ENCODE measurements at regions not wholly inside any gene's neighbourhood (a gene's known extent, or its start where the extent isn't known, plus 50 kb on each side); places are given as distances from the start of the nearest gene placed in this dataset.

GRCh38 chr15:69863446-69863845 is 234.3 kb downstream of the TLE3 start:
- H3K9ac ChIP-seq, result no peak overlapping the region
- TF ChIP-seq FOXJ3 (CRISPR knock-in tag; IDR thresholded peaks at IDR 0.05) (no peak), SMC3 (IDR thresholded peaks at IDR 0.05; ENCODE audit: low read depth, low read length) (no peak), TCF12 (IDR thresholded peaks at IDR 0.05) (no peak), PBX3 (IDR thresholded peaks at IDR 0.05) (no peak), YY1 (IDR thresholded peaks at IDR 0.05; ENCODE audit: low read depth) (no peak), MEF2A (IDR thresholded peaks at IDR 0.05; ENCODE audit: borderline replicate concordance, low read depth) (no peak), TEAD4 (IDR thresholded peaks at IDR 0.05; ENCODE audit: borderline replicate concordance, insufficient read depth) (no peak)
- no peak overlapping the region for H3K27ac ChIP-seq (ENCODE audit: low read depth in 2 of 2, low read length in 1 of 2)

GRCh38 chr15:69865369-69865768 is 232.3 kb downstream of the TLE3 start:
- 70% methylated on average over 3 of the region's 3 CpGs for WGBS (ENCODE audit: low lambda C conversion rate)
- Histone ChIP-seq H3K9me2 (no peaks in the 10 kb centered on the region), H3K27ac (ENCODE audit: low read depth in 2 of 2, low read length in 1 of 2) (no peak overlapping the region), H4K20me1 (ENCODE audit: insufficient read depth) (no peaks in the 10 kb centered on the region), H3K4me3 (ENCODE audit: low read depth in 2 of 2, low read length in 1 of 2) (no peak overlapping the region), H3K4me1 (ENCODE audit: control insufficient read depth in 1 of 2, insufficient read depth in 2 of 2, low read depth in 1 of 2, low read length in 1 of 2) (peaks cover 0 to 2% of the 10 kb centered on the region in 2 experiments; a peak in 1 of 4 replicates), H3K27me3 (ENCODE audit: insufficient read depth) (no peaks in the 10 kb centered on the region), H3K9ac (no peak overlapping the region), H3K79me2 (ENCODE audit: insufficient read depth) (no peaks in the 10 kb centered on the region), H3F3A (replicated peaks; ENCODE audit: insufficient read depth) (no peaks in the 10 kb centered on the region), H2AFZ (ENCODE audit: low read depth) (no peak overlapping the region), H3K36me3 (replicated peaks in 1 of 2; ENCODE audit: control insufficient read depth in 1 of 2, insufficient read depth in 2 of 2, low read length in 1 of 2) (no peaks in the 10 kb centered on the region), H3K4me2 (no peak overlapping the region), H3K9me3 (no peaks in the 10 kb centered on the region)
- ChIA-PET CTCF (interaction anchor here (0.6 kb wide), 1 partner anchor 253 kb away, joined by 3 read pairs; no protein-coding TSS in a partner anchor), POLR2A (no interaction called here)
- TF ChIP-seq FOSL2 (IDR thresholded peaks at IDR 0.05; ENCODE audit: borderline replicate concordance, low read depth), result no peak
- DNase-seq, result no peak

More at GRCh38 chr15:69863446-69863845, 234.3 kb downstream of the TLE3 start:
- no peaks in the 10 kb centered on the region for H3K9me3 ChIP-seq
- H3K79me2 ChIP-seq (ENCODE audit: insufficient read depth), result no peaks in the 10 kb centered on the region
- H3K4me2 ChIP-seq, result no peak overlapping the region
- no peaks in the 10 kb centered on the region for H3F3A ChIP-seq (replicated peaks; ENCODE audit: insufficient read depth)
- 50% methylated on average over 2 of the region's 2 CpGs for WGBS (ENCODE audit: low lambda C conversion rate)
- ChIA-PET CTCF (interaction anchor here (0.7 to 1.0 kb wide), 2 partner anchors 12 to 13 kb away, joined by 3 read pairs; no protein-coding TSS in a partner anchor), POLR2A (no interaction called here)
- H3K9me2 ChIP-seq, result no peaks in the 10 kb centered on the region
- no peaks in the 10 kb centered on the region for H3K36me3 ChIP-seq (replicated peaks in 1 of 2; ENCODE audit: control insufficient read depth in 1 of 2, insufficient read depth in 2 of 2, low read length in 1 of 2)
- H3K27me3 ChIP-seq (ENCODE audit: insufficient read depth), result no peaks in the 10 kb centered on the region
- no peak overlapping the region for H3K4me3 ChIP-seq (ENCODE audit: low read depth in 2 of 2, low read length in 1 of 2)
- DNase-seq, result no peak
- peaks cover 0 to 2% of the 10 kb centered on the region in 2 experiments; a peak in 1 of 4 replicates for H3K4me1 ChIP-seq (ENCODE audit: control insufficient read depth in 1 of 2, insufficient read depth in 2 of 2, low read depth in 1 of 2, low read length in 1 of 2)
- H4K20me1 ChIP-seq (ENCODE audit: insufficient read depth), result no peaks in the 10 kb centered on the region
- no peak overlapping the region for H2AFZ ChIP-seq (ENCODE audit: low read depth)

- WGBS (ENCODE audit: low lambda C conversion rate), result 71% methylated on average over 3 of the region's 3 CpGs
- Histone ChIP-seq H3K9me2 (no peaks in the 10 kb centered on the region), H2AFZ (ENCODE audit: low read depth) (no peak overlapping the region), H4K20me1 (ENCODE audit: insufficient read depth) (no peaks in the 10 kb centered on the region), H3K9me3 (0 out of 2 replicates have a peak, but pooled peaks cover 2% of the 10 kb centered on the region), H3K27ac (ENCODE audit: low read depth in 2 of 2, low read length in 1 of 2) (no peak overlapping the region), H3K9ac (no peak overlapping the region), H3K4me2 (no peak overlapping the region), H3K4me1 (ENCODE audit: control insufficient read depth in 1 of 2, insufficient read depth in 2 of 2, low read depth in 1 of 2, low read length in 1 of 2) (no peaks in the 10 kb centered on the region; a peak in 1 of 4 replicates), H3F3A (replicated peaks; ENCODE audit: insufficient read depth) (no peaks in the 10 kb centered on the region), H3K79me2 (ENCODE audit: insufficient read depth) (no peaks in the 10 kb centered on the region), H3K36me3 (replicated peaks in 1 of 2; ENCODE audit: control insufficient read depth in 1 of 2, insufficient read depth in 2 of 2, low read length in 1 of 2) (no peaks in the 10 kb centered on the region), H3K4me3 (ENCODE audit: low read depth in 2 of 2, low read length in 1 of 2) (no peak overlapping the region), H3K27me3 (ENCODE audit: insufficient read depth) (no peaks in the 10 kb centered on the region)
- no peak for DNase-seq
- ChIA-PET POLR2A (no interaction called here), CTCF (no interaction called here)
- TF ChIP-seq NRF1 (IDR thresholded peaks at IDR 0.05; ENCODE audit: low read depth, low read length) (no peak), GABPA (IDR thresholded peaks at IDR 0.05; ENCODE audit: low read depth) (no peak), TAF1 (IDR thresholded peaks at IDR 0.05; ENCODE audit: borderline replicate concordance, low read depth, low read length) (no peak), CTCF (IDR thresholded peaks at IDR 0.05) (no peak), EP300 (IDR thresholded peaks at IDR 0.05; ENCODE audit: borderline replicate concordance in 1 of 2, low read depth in 1 of 2, low read length in 1 of 2) (no peak), MXI1 (IDR thresholded peaks at IDR 0.05; ENCODE audit: low read depth, low read length) (no peak), TEAD4 (IDR thresholded peaks at IDR 0.05; ENCODE audit: borderline replicate concordance, insufficient read depth) (no peak)
These were observed 229.0 kb downstream of the TLE3 start for GRCh38 chr15:69868756-69869155.

Data from SK-N-SH (cell line).